GM10248 (cell line): ENCODE measurements at regions not wholly inside any gene's neighbourhood (a gene's known extent, or its start where the extent isn't known, plus 50 kb on each side); places are given as distances from the start of the nearest gene placed in this dataset.

Source experiments
- CTCF ChIA-PET: fragments of 300-600 bp; sonication (Branson Sonifier 250); formaldehyde crosslinking; extraction: SDS; loops from one replicate; lab custom pipeline; 2021; ENCODE audit warnings: antibody characterized with exemption; lab: Yijun Ruan, JAX
- POLR2A ChIA-PET: fragments of 350-650 bp; sonication (Branson Sonifier 250); formaldehyde crosslinking; extraction: SDS; loops from one replicate; lab custom pipeline; 2020; ENCODE audit warnings: antibody characterized with exemption; lab: Yijun Ruan, JAX
- DNase-seq: peaks from one replicate; pipeline ENCODE4 v3.0.0; 2012; ENCODE audit errors: extremely low spot score
- CTCF ChIP-seq: IDR thresholded peaks from 2 replicates; pipeline ENCODE4 v1.5.1; 2012; ENCODE audit warnings: mild to moderate bottlenecking, low read depth; ENCODE audit errors: extremely low read depth, missing control alignments, control extremely low read depth

- no peak for TF ChIP-seq CTCF
- DNase-seq = no peak
- ChIA-PET CTCF (no interaction called here), POLR2A (no interaction called here)
Observed at GRCh38 chr3:177602601-177603147, 405.4 kb upstream of the TBL1XR1 start.

GRCh38 chr3:177603148-177603603, 405.9 kb upstream of the TBL1XR1 start:
- no peak for DNase-seq
- CTCF ChIA-PET = no interaction called here
- TF ChIP-seq CTCF = no peak
- POLR2A ChIA-PET = no interaction called here

GRCh38 chr3:177604181-177604580, 406.9 kb upstream of the TBL1XR1 start:
- TF ChIP-seq CTCF = no peak
- ChIA-PET POLR2A (no interaction called here), CTCF (interaction anchor here (1.8 kb wide), 1 partner anchor 12 kb away, joined by 6 read pairs; no protein-coding TSS in a partner anchor)
- no peak for DNase-seq

GRCh38 chr3:177606891-177607290, 409.6 kb upstream of the TBL1XR1 start:
- ChIA-PET CTCF (interaction anchor here (0.9 to 1.8 kb wide), 4 partner anchors 9 to 41 kb away, joined by 3 to 8 read pairs (median 4); no protein-coding TSS in a partner anchor), POLR2A (no interaction called here)

GRCh38 chr3:177607589-177607988, 410.3 kb upstream of the TBL1XR1 start:
- ChIA-PET CTCF (interaction anchor here (1.0 to 1.8 kb wide), 2 partner anchors 10 to 18 kb away, joined by 5 to 8 read pairs; no protein-coding TSS in a partner anchor), POLR2A (no interaction called here)
- no peak for TF ChIP-seq CTCF
- DNase-seq = no peak

More at GRCh38 chr3:177606891-177607290, 409.6 kb upstream of the TBL1XR1 start:
- DNase-seq = no peak
- TF ChIP-seq CTCF = no peak

GRCh38 chr3:177608443-177608842, 411.2 kb upstream of the TBL1XR1 start:
- TF ChIP-seq CTCF = no peak
- CTCF ChIA-PET = no interaction called here
- no peak for DNase-seq
- POLR2A ChIA-PET = no interaction called here
